HEK293T (cell line): ENCODE measurements at regions not wholly inside any gene's neighbourhood (a gene's known extent, or its start where the extent isn't known, plus 50 kb on each side); places are given as distances from the start of the nearest gene placed in this dataset.

Source experiments
- ELF4 ChIP-seq: fragments of 450-650 bp; IDR thresholded peaks from 2 replicates; pipeline ENCODE4 v1.6.1; 2017; ENCODE audit warnings: antibody characterized with exemption
- FOXA1 ChIP-seq: fragments of 450-650 bp; IDR thresholded peaks from 2 replicates; pipeline ENCODE4 v1.6.1; 2016; ENCODE audit warnings: mild to moderate bottlenecking
- FOXK2 ChIP-seq: fragments of 450-650 bp; IDR thresholded peaks from 2 replicates; pipeline ENCODE4 v1.6.1; 2016; ENCODE audit warnings: mild to moderate bottlenecking
- L3MBTL2 ChIP-seq: fragments of 450-650 bp; conservative IDR thresholded peaks from 2 replicates; pipeline ENCODE4 v1.6.1; 2016; ENCODE audit warnings: mild to moderate bottlenecking

GRCh38 chr20:11278461-11278860, 604.7 kb upstream of the JAG1 start:
- TF ChIP-seq FOXA1: no peak
- TF ChIP-seq L3MBTL2: no peak
- no peak for TF ChIP-seq FOXK2
- TF ChIP-seq ELF4: no peak
